Vagina (tissue), 2 donors: ENCODE measurements at regions not wholly inside any gene's neighbourhood (a gene's known extent, or its start where the extent isn't known, plus 50 kb on each side); places are given as distances from the start of the nearest gene placed in this dataset.
"Not testable (repeated sequence)": the region's sequence is repeated elsewhere in the genome, so short reads cannot be mapped to it uniquely, and the experiment has no call there.

ENCODE experiments used
- DNase-seq, 2 donors: peaks; one replicate each; pipeline ENCODE4 v3.0.0-alpha.2; 2017; ENCODE audit errors: extremely low spot score in 2 of 2
- H3K27ac ChIP-seq: fragments of 200-600 bp; sonication (generic); one replicate; pipeline ENCODE4 v1.5.1; 2019
- H3K27me3 ChIP-seq: fragments of 200-600 bp; sonication (generic); one replicate; pipeline ENCODE4 v1.5.1; 2019
- H3K36me3 ChIP-seq, 2 donors: fragments of 200-600 bp; sonication (generic); one replicate each; pipeline ENCODE4 v1.5.1; 2017 to 2019
- H3K4me1 ChIP-seq: fragments of 200-600 bp; sonication (generic); one replicate; pipeline ENCODE4 v1.5.1; 2019
- H3K4me3 ChIP-seq, 2 donors: fragments of 200-600 bp; sonication (generic); 1 replicate in 1 of 2; 2 replicates in 1 of 2; pipeline ENCODE4 v1.5.1; 2016 to 2019
- H3K9me3 ChIP-seq: fragments of 200-600 bp; sonication (generic); one replicate; pipeline ENCODE4 v1.5.1; 2019
- POLR2A ChIP-seq, 2 donors: fragments of 450-650 bp; IDR thresholded peaks; one replicate each; pipeline ENCODE4 v1.6.1; 2017; ENCODE audit warnings: antibody characterized with exemption in 2 of 2, mild to moderate bottlenecking in 2 of 2, moderate library complexity in 2 of 2
- POLR2AphosphoS5 ChIP-seq, 2 donors: sonication (generic); formaldehyde crosslinking; IDR thresholded peaks; one replicate each; pipeline ENCODE4 v1.9.0; 2017; ENCODE audit warnings: antibody characterized with exemption in 2 of 2, mild to moderate bottlenecking in 2 of 2, low read depth in 1 of 2; ENCODE audit not compliant: insufficient read depth in 1 of 2
- intact Hi-C: fragments of 100-400 bp; cut with DNase I; formaldehyde crosslinking; loops from one replicate; pipeline ENCODE4 v1.15.1; 2023
- TF ChIP-seq, protein P1 (sequence below), 3 experiments: fragments of 450-650 bp in 2 of 3; fragments of 200-600 bp in 1 of 3; sonication (generic) in 1 of 3; IDR thresholded peaks; one replicate each; pipeline ENCODE4 v1.5.1; 2017 to 2019; ENCODE audit warnings: antibody characterized with exemption in 3 of 3, mild to moderate bottlenecking in 2 of 3, moderate library complexity in 2 of 3

DNA sequence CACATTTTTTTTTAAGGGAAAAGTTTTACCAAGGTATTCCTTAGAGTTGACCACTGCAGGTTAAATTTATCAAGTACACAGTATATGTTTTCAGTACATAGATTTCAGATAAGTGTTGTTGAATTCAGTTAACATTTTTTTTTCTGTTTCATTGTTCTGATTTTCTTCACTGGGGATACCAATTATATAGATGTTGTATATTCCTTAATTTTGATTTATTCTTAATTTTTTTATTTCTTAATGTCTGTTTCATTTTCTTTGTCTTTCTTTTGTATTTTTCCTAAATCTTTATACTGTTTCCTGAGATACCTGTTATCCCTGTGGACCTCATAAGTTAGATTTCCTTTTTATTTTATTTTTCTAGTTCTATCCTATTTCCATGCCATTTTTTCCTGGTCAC, 234.8 kb downstream of the TTC6 start:
- no peak for TF ChIP-seq POLR2A (IDR thresholded peaks at IDR 0.05)
- TF ChIP-seq, protein P1, sequence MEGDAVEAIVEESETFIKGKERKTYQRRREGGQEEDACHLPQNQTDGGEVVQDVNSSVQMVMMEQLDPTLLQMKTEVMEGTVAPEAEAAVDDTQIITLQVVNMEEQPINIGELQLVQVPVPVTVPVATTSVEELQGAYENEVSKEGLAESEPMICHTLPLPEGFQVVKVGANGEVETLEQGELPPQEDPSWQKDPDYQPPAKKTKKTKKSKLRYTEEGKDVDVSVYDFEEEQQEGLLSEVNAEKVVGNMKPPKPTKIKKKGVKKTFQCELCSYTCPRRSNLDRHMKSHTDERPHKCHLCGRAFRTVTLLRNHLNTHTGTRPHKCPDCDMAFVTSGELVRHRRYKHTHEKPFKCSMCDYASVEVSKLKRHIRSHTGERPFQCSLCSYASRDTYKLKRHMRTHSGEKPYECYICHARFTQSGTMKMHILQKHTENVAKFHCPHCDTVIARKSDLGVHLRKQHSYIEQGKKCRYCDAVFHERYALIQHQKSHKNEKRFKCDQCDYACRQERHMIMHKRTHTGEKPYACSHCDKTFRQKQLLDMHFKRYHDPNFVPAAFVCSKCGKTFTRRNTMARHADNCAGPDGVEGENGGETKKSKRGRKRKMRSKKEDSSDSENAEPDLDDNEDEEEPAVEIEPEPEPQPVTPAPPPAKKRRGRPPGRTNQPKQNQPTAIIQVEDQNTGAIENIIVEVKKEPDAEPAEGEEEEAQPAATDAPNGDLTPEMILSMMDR (IDR thresholded peaks at IDR 0.05) = no peak
- TF ChIP-seq POLR2AphosphoS5 (IDR thresholded peaks at IDR 0.05; ENCODE audit: insufficient read depth in 1 of 2, low read depth in 1 of 2) = no peak
- no peaks in the 10 kb centered on the region for H3K9me3 ChIP-seq
- no peak for DNase-seq
- H3K4me3 ChIP-seq = no peak overlapping the region
- H3K4me1 ChIP-seq = no peaks in the 10 kb centered on the region
- no peaks in the 10 kb centered on the region for H3K27me3 ChIP-seq
- H3K36me3 ChIP-seq = no peaks in the 10 kb centered on the region
- intact Hi-C loops = no loop called here
- H3K27ac ChIP-seq = no peak overlapping the region

DNA sequence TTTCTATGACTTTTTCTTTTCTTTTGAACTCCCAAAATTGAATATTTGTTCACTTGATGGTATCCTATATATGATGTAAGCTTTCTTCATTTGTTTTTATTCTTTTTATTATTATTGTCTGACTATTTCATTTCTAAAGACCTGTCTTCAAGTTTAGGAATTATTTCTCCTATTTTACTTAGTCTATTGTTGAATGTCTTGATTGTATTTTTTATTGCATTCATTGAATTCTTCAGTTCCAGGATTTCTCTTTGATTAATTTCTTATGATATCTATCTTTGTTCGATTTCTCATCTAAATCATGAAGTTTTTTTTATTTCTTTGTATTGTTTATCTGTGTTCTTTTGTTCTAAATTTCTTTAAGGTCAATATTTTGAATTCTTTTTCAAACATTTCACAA, 238.8 kb downstream of the TTC6 start:
- Histone ChIP-seq H3K4me1 (no peaks in the 10 kb centered on the region), H3K9me3 (no peaks in the 10 kb centered on the region), H3K27ac (no peak overlapping the region), H3K27me3 (no peaks in the 10 kb centered on the region), H3K4me3 (no peak overlapping the region), H3K36me3 (no peaks in the 10 kb centered on the region)
- intact Hi-C loops = no loop called here
- TF ChIP-seq, protein P1 (IDR thresholded peaks at IDR 0.05) = no peak
- no peak for TF ChIP-seq POLR2AphosphoS5 (IDR thresholded peaks at IDR 0.05; ENCODE audit: insufficient read depth in 1 of 2, low read depth in 1 of 2)
- no peak for TF ChIP-seq POLR2A (IDR thresholded peaks at IDR 0.05)
- no peak for DNase-seq

DNA sequence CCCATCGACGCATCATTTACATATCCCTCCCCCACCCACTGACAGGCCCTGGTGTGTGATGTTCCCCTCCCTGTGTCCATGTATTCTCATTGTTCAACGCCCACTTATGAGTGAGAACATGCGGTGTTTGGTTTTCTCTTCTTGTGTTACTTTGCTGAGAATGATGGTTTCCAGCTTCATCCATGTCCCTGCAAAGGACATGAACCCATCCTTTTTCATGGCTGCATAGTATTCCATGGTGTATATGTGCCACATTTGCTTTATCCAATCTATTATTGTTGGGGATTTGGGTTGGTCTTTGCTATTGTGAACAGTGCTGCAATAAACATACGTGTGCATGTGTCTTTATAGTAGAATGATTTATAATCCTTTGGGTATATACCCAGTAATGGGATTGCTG, 243.3 kb downstream of the TTC6 start:
- H3K27ac ChIP-seq, H3K4me1 ChIP-seq, H3K27me3 ChIP-seq, H3K9me3 ChIP-seq, DNase-seq, intact Hi-C loops, H3K36me3 ChIP-seq, H3K4me3 ChIP-seq: not testable (repeated sequence)

DNA sequence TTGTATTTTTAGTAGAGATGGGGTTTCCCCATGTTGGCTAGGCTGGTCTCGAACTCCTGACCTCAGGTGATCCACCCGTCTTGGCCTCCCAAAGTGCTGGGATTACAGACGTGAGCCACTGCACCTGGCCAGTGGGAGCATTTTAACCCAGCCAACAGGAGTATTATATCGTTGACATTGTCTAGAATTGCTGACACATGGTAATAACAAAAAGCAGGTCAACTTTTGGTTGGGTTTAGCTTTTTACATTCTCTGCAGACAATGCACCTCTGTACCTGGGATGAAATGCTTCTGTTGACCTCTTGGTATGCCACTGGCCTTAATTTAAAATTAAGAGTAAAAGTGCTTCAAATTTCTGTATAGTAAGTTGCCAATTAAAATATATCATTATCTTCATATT, 245.6 kb downstream of the TTC6 start:
- H3K4me3 ChIP-seq, DNase-seq, H3K9me3 ChIP-seq, intact Hi-C loops, H3K27ac ChIP-seq, H3K27me3 ChIP-seq, H3K36me3 ChIP-seq, H3K4me1 ChIP-seq: not testable (repeated sequence)

DNA sequence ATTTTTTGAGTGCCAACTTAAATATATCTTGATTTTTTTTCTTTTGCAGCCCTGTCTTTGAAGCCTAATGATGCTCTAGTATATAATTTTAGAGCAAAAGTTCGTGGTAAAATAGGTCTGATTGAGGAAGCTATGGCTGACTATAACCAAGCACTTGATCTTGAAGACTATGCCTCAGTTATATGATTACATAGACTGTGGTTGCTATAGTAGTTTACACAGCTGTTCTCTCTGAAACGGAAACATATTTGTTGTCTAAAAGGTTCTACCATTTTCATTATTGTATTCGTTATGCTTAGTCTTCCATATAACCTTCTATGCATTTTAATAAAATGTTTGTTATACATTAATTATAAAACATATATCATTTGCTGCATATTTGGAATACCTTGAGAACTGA, 246.7 kb downstream of the TTC6 start:
- Histone ChIP-seq H3K4me1 (no peaks in the 10 kb centered on the region), H3K4me3 (no peak overlapping the region), H3K27ac (no peak overlapping the region), H3K27me3 (no peaks in the 10 kb centered on the region), H3K36me3 (no peaks in the 10 kb centered on the region), H3K9me3 (no peaks in the 10 kb centered on the region)
- intact Hi-C loops = no loop called here
- DNase-seq = no peak
- TF ChIP-seq, protein P1 (IDR thresholded peaks at IDR 0.05) = no peak
- no peak for TF ChIP-seq POLR2A (IDR thresholded peaks at IDR 0.05)
- TF ChIP-seq POLR2AphosphoS5 (IDR thresholded peaks at IDR 0.05; ENCODE audit: insufficient read depth in 1 of 2, low read depth in 1 of 2) = no peak

DNA sequence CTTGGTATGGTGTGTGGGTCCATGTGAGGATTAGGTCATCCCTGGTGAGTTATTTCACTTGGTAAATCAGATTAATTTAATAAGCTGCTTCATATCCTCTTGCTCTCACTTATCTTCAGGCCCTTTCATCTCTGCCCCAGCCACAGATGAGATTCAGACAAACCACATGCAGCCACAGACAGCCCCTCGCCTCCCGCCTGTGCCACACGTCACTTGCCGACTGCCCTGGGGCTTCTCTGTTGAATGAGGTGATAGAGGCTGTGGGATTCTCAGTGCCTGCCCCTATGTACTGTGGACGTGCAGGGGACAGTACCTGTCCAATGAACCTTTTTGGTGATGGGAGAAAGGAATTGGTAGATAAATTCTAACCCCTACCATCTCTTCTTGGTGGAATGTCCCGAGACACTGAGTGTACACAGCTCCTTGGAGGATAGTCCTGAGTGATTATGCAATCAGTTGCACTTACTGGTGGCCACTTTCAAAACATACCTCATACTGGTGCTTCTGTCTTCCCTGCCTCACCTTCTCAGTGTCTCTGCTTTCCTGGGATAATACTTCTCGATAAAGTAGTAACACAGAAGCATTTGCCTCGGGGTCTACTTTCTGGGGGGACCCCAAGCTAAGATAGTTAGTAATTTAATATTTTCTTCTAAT, 248.7 kb downstream of the TTC6 start:
- H3K27me3 ChIP-seq = no peaks in the 10 kb centered on the region
- intact Hi-C loops = no loop called here
- no peaks in the 10 kb centered on the region for H3K9me3 ChIP-seq
- H3K36me3 ChIP-seq = no peaks in the 10 kb centered on the region
- H3K4me1 ChIP-seq = no peaks in the 10 kb centered on the region
- DNase-seq = no peak
- H3K27ac ChIP-seq = no peak overlapping the region
- no peak for TF ChIP-seq POLR2A (IDR thresholded peaks at IDR 0.05)
- TF ChIP-seq POLR2AphosphoS5 (IDR thresholded peaks at IDR 0.05; ENCODE audit: insufficient read depth in 1 of 2, low read depth in 1 of 2) = no peak
- TF ChIP-seq, protein P1 (IDR thresholded peaks at IDR 0.05) = no peak
- no peak overlapping the region for H3K4me3 ChIP-seq
